Stimulated activated effector memory CD8-positive, alpha-beta T cell treated with anti-CD3 and anti-CD28 coated beads, Interleukin-12 subunit alpha, Interleukin-12 subunit beta, amount 100 ng/mL, for 72 hours (primary cell): ENCODE measurements at regions not wholly inside any gene's neighbourhood (a gene's known extent, or its start where the extent isn't known, plus 50 kb on each side); places are given as distances from the start of the nearest gene placed in this dataset.

Experiments
- ATAC-seq: fragments of 150-1000 bp; cut with Tn5 transposase; 2 replicates; pipeline ENCODE4 v1.10.0; 2021
- DNase-seq, 2 donors: peaks; one replicate each; pipeline ENCODE4 v3.0.0; 2021 to 2022; ENCODE audit warnings: low spot score in 2 of 2
- H3K27ac Mint-ChIP-seq: one replicate; pipeline ENCODE4 v1.8.0; 2022; ENCODE audit warnings: mild to moderate bottlenecking, mixed read lengths
- H3K36me3 Mint-ChIP-seq: one replicate; pipeline ENCODE4 v1.8.0; 2022; ENCODE audit warnings: mild to moderate bottlenecking, mixed read lengths
- H3K4me1 Mint-ChIP-seq: one replicate; pipeline ENCODE4 v1.8.0; 2022; ENCODE audit warnings: mixed read lengths
- H3K4me3 Mint-ChIP-seq: one replicate; pipeline ENCODE4 v1.8.0; 2022; ENCODE audit warnings: mild to moderate bottlenecking, mixed read lengths
- H3K9me3 Mint-ChIP-seq: one replicate; pipeline ENCODE4 v1.8.0; 2022; ENCODE audit warnings: mixed read lengths

GRCh38 chr1:48049823-48050535 lies 52.8 kb upstream of the TRABD2B start:
- H3K9me3 Mint-ChIP-seq = no peaks in the 10 kb centered on the region
- ATAC-seq = no peak
- H3K4me1 Mint-ChIP-seq = no peaks in the 10 kb centered on the region
- no peak overlapping the region for H3K27ac Mint-ChIP-seq
- DNase-seq = no peak
- H3K36me3 Mint-ChIP-seq = no peaks in the 10 kb centered on the region
- no peak overlapping the region for H3K4me3 Mint-ChIP-seq

GRCh38 chr1:48048980-48049379 lies 51.8 kb upstream of the TRABD2B start:
- Mint-ChIP-seq H3K36me3 (no peaks in the 10 kb centered on the region), H3K4me1 (no peaks in the 10 kb centered on the region), H3K4me3 (no peak overlapping the region), H3K27ac (no peak overlapping the region), H3K9me3 (no peaks in the 10 kb centered on the region)
- ATAC-seq (no peak), DNase-seq (no peak)

- Mint-ChIP-seq H3K27ac (no peak overlapping the region), H3K4me1 (no peaks in the 10 kb centered on the region), H3K4me3 (no peak overlapping the region), H3K9me3 (no peaks in the 10 kb centered on the region), H3K36me3 (no peaks in the 10 kb centered on the region)
- DNase-seq = no peak
- ATAC-seq = no peak
Observed at GRCh38 chr1:48048064-48048463, 50.9 kb upstream of the TRABD2B start.

GRCh38 chr1:48047116-48047515 lies 49.9 kb upstream of the TRABD2B start:
- Mint-ChIP-seq H3K4me1 (no peaks in the 10 kb centered on the region), H3K9me3 (no peaks in the 10 kb centered on the region), H3K36me3 (no peaks in the 10 kb centered on the region), H3K4me3 (no peak overlapping the region), H3K27ac (no peak overlapping the region)
- no peak for DNase-seq
- no peak for ATAC-seq
